ENCODE measurements at regions not wholly inside any gene's neighbourhood (a gene's known extent, or its start where the extent isn't known, plus 50 kb on each side); places are given as distances from the start of the nearest gene placed in this dataset.
A peak's percentile ranks its signal among the peaks of the same experiment; 100 is the strongest.

DNA sequence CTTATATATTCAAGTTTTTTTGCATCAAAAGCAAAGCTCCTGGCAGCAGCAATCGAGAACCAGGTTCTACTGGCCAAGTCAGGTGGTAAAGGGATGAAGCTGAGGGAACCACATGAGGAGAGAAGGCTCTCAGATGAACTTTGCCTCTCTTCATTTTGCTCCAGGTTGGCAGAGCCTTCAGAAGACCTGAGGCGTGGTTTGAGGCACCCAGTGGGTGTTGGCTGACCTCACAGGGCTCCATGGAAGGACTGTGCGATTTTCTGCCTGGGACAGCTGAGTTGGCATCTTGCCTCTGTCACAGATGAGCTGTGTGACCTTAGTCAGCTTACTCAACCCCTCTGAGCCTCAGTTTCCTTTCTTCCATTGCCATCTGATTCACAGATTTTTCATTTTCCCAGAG is 89.0 kb downstream of the INSIG2 start:
- H3K27ac ChIP-seq (ENCODE audit: extremely low read depth, low read depth, low read length): no peak overlapping the region
- no peaks in the 10 kb centered on the region for H4K20me1 ChIP-seq (replicated peaks; ENCODE audit: control insufficient read depth, insufficient read depth, low read length)
- CTCF ChIA-PET (ENCODE audit: low intra/inter-chr PET ratio): no interaction called here
- no peaks in the 10 kb centered on the region for H3K4me1 ChIP-seq (replicated peaks in 1 of 2; ENCODE audit: control insufficient read depth in 2 of 2, insufficient read depth in 2 of 2, low read length in 2 of 2)
- intact Hi-C loops (cut with micrococcal nuclease): no loop called here
- ATAC-seq (no peak), FAIRE-seq (no peak), DNase-seq (ENCODE audit: extremely low read depth in 1 of 4, low spot score in 3 of 4) (no peak)
- H3K4me3 ChIP-seq: no peak overlapping the region
- 0% methylated on average over 3 of the region's 3 CpGs for WGBS (ENCODE audit: insufficient coverage, low coverage, missing lambda C conversion rate)
- no peaks in the 10 kb centered on the region for H3K9me3 ChIP-seq (replicated peaks; ENCODE audit: control insufficient read depth, insufficient read depth, low read depth, low read length)
- in situ Hi-C loops (cut with MboI): no loop called here
- no peaks in the 10 kb centered on the region for H3K79me2 ChIP-seq (ENCODE audit: control insufficient read depth, insufficient read depth, low read length)
- H3K36me3 ChIP-seq (ENCODE audit: control insufficient read depth, insufficient read depth, low read length): no peaks in the 10 kb centered on the region
- no peak overlapping the region for H2AFZ ChIP-seq (ENCODE audit: low read depth, low read length)
- POLR2A ChIA-PET: no interaction called here
- no peak for TF ChIP-seq RB1 (IDR thresholded peaks at IDR 0.05; ENCODE audit: low read depth)
- TF ChIP-seq C11orf30 (IDR thresholded peaks at IDR 0.05; ENCODE audit: low read depth): no peak
- TF ChIP-seq, protein P1, sequence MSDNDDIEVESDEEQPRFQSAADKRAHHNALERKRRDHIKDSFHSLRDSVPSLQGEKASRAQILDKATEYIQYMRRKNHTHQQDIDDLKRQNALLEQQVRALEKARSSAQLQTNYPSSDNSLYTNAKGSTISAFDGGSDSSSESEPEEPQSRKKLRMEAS (CRISPR knock-in tag; IDR thresholded peaks at IDR 0.05): no peak
- TF ChIP-seq PHB (CRISPR knock-in tag; IDR thresholded peaks at IDR 0.05): no peak
- TF ChIP-seq ARID1B (IDR thresholded peaks at IDR 0.05): no peak
- peak; percentile 17 for TF ChIP-seq RBM25 (IDR thresholded peaks at IDR 0.05; ENCODE audit: low read depth, low read length, severe bottlenecking)
- no peak for TF ChIP-seq TAF7 (tag; IDR thresholded peaks at IDR 0.05)
- no peak for TF ChIP-seq HDAC6 (IDR thresholded peaks at IDR 0.05; ENCODE audit: low read depth, low read length)
- H3K9me1 ChIP-seq (ENCODE audit: control insufficient read depth, insufficient read depth, low read length): no peaks in the 10 kb centered on the region
- no peak overlapping the region for H3K9ac ChIP-seq (ENCODE audit: insufficient read depth in 1 of 2, low read depth in 2 of 2, low read length in 2 of 2)
- H3K4me2 ChIP-seq (ENCODE audit: insufficient read depth, low read length): no peak overlapping the region
- H3K27me3 ChIP-seq (ENCODE audit: control insufficient read depth in 2 of 2, insufficient read depth in 2 of 2, low read length in 2 of 2): peaks cover 2 to 12% of the 10 kb centered on the region in 2 experiments; a peak in 2 of 5 replicates
- no TSS peak for BruUV-seq (replicated peaks)

DNA sequence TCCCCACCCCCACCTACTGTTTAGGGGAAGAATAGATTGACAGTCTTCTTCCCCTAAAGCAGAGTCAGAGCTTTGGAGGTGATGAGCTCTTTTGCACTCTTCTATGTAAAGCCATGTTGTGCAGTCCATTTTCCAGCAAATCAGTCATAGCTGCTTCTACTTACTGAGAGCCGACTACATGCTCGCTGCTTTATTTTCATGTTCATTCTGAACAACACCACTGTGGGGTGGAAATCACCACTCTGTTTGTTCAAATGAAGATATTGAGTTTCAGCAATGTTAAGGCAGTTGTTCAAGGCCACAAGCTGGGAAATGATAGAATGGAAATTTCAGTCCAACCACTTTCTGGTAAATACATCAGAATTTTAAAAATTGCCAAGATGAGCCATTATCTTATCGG is 88.3 kb downstream of the INSIG2 start:
- Histone ChIP-seq H2AFZ (ENCODE audit: low read depth, low read length) (no peak overlapping the region), H3K27ac (ENCODE audit: extremely low read depth, low read depth, low read length) (no peak overlapping the region), H3K79me2 (ENCODE audit: control insufficient read depth, insufficient read depth, low read length) (no peaks in the 10 kb centered on the region), H3K27me3 (ENCODE audit: control insufficient read depth in 2 of 2, insufficient read depth in 2 of 2, low read length in 2 of 2) (peaks cover 2 to 9% of the 10 kb centered on the region in 2 experiments; a peak in 2 of 5 replicates), H3K9ac (ENCODE audit: insufficient read depth in 1 of 2, low read depth in 2 of 2, low read length in 2 of 2) (no peak overlapping the region), H3K9me3 (replicated peaks; ENCODE audit: control insufficient read depth, insufficient read depth, low read depth, low read length) (no peaks in the 10 kb centered on the region), H3K4me2 (ENCODE audit: insufficient read depth, low read length) (no peak overlapping the region), H3K4me3 (no peak overlapping the region), H4K20me1 (replicated peaks; ENCODE audit: control insufficient read depth, insufficient read depth, low read length) (no peaks in the 10 kb centered on the region), H3K9me1 (ENCODE audit: control insufficient read depth, insufficient read depth, low read length) (no peaks in the 10 kb centered on the region), H3K36me3 (ENCODE audit: control insufficient read depth, insufficient read depth, low read length) (no peaks in the 10 kb centered on the region), H3K4me1 (replicated peaks in 1 of 2; ENCODE audit: control insufficient read depth in 2 of 2, insufficient read depth in 2 of 2, low read length in 2 of 2) (no peaks in the 10 kb centered on the region)
- no peak for ATAC-seq
- DNase-seq (ENCODE audit: extremely low read depth in 1 of 4, low spot score in 3 of 4): no peak
- 0% methylated on average over 3 of the region's 3 CpGs for WGBS (ENCODE audit: insufficient coverage, low coverage, missing lambda C conversion rate)
- intact Hi-C loops (cut with micrococcal nuclease) (no loop called here), in situ Hi-C loops (cut with MboI) (no loop called here)
- no TSS peak for BruUV-seq (replicated peaks)
- CTCF ChIA-PET (ENCODE audit: low intra/inter-chr PET ratio): no interaction called here
- POLR2A ChIA-PET: no interaction called here
- FAIRE-seq: no peak
- TF ChIP-seq CREB5 (CRISPR knock-in tag; IDR thresholded peaks at IDR 0.05): no peak
- TF ChIP-seq, protein P2, sequence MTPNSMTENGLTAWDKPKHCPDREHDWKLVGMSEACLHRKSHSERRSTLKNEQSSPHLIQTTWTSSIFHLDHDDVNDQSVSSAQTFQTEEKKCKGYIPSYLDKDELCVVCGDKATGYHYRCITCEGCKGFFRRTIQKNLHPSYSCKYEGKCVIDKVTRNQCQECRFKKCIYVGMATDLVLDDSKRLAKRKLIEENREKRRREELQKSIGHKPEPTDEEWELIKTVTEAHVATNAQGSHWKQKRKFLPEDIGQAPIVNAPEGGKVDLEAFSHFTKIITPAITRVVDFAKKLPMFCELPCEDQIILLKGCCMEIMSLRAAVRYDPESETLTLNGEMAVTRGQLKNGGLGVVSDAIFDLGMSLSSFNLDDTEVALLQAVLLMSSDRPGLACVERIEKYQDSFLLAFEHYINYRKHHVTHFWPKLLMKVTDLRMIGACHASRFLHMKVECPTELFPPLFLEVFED (CRISPR knock-in tag; conservative IDR thresholded peaks at IDR 0.05): no peak
- no peak for TF ChIP-seq SP1 (CRISPR knock-in tag; IDR thresholded peaks at IDR 0.05)
- TF ChIP-seq, protein P3, sequence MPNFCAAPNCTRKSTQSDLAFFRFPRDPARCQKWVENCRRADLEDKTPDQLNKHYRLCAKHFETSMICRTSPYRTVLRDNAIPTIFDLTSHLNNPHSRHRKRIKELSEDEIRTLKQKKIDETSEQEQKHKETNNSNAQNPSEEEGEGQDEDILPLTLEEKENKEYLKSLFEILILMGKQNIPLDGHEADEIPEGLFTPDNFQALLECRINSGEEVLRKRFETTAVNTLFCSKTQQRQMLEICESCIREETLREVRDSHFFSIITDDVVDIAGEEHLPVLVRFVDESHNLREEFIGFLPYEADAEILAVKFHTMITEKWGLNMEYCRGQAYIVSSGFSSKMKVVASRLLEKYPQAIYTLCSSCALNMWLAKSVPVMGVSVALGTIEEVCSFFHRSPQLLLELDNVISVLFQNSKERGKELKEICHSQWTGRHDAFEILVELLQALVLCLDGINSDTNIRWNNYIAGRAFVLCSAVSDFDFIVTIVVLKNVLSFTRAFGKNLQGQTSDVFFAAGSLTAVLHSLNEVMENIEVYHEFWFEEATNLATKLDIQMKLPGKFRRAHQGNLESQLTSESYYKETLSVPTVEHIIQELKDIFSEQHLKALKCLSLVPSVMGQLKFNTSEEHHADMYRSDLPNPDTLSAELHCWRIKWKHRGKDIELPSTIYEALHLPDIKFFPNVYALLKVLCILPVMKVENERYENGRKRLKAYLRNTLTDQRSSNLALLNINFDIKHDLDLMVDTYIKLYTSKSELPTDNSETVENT (CRISPR knock-in tag; IDR thresholded peaks at IDR 0.05): no peak
- TF ChIP-seq NUFIP1 (IDR thresholded peaks at IDR 0.05; ENCODE audit: partially characterized antibody): no peak

All from K562 (cell line).